Sigmoid colon (tissue), 6 donors: ENCODE measurements at regions not wholly inside any gene's neighbourhood (a gene's known extent, or its start where the extent isn't known, plus 50 kb on each side); places are given as distances from the start of the nearest gene placed in this dataset.
A peak's percentile ranks its signal among the peaks of the same experiment; 100 is the strongest.

Source experiments
- DNase-seq: peaks from one replicate; pipeline ENCODE4 v3.0.0-alpha.2; 2019
- H3K27ac ChIP-seq, 4 donors: fragments of 200-600 bp; sonication (generic); one replicate each; pipeline ENCODE4 v1.5.1; 2016 to 2019; ENCODE audit warnings: mild to moderate bottlenecking in 1 of 4
- H3K27me3 ChIP-seq, 3 donors: fragments of 200-600 bp; sonication (generic); one replicate each; pipeline ENCODE4 v1.5.1; 2019; ENCODE audit warnings: mild to moderate bottlenecking in 1 of 3
- H3K36me3 ChIP-seq, 4 donors: fragments of 200-600 bp; sonication (generic); one replicate each; pipeline ENCODE4 v1.5.1; 2016 to 2019
- H3K4me1 ChIP-seq, 4 donors: fragments of 200-600 bp; sonication (generic); one replicate each; pipeline ENCODE4 v1.5.1; 2017 to 2019
- H3K4me3 ChIP-seq, 4 donors: fragments of 200-600 bp; sonication (generic); one replicate each; pipeline ENCODE4 v1.5.1; 2017 to 2019; ENCODE audit warnings: mild to moderate bottlenecking in 2 of 4, moderate library complexity in 1 of 4
- H3K9me3 ChIP-seq, 4 donors: fragments of 200-600 bp in 3 of 4; sonication (generic) in 3 of 4; one replicate each; pipeline versions ENCODE4 v1.5.1 to v1.6.1; 2013 to 2019
- EP300 ChIP-seq, 4 donors: sonication (generic); formaldehyde crosslinking; IDR thresholded peaks; one replicate each; pipeline ENCODE4 v1.6.1; 2017; ENCODE audit warnings: antibody characterized with exemption in 4 of 4
- POLR2A ChIP-seq, 2 donors: fragments of 450-650 bp; IDR thresholded peaks; one replicate each; pipeline ENCODE4 v1.6.1; 2016; ENCODE audit warnings: antibody characterized with exemption in 2 of 2, mild to moderate bottlenecking in 2 of 2, moderate library complexity in 2 of 2
- POLR2AphosphoS5 ChIP-seq, 4 donors: sonication (generic); formaldehyde crosslinking; IDR thresholded peaks; one replicate each; pipeline ENCODE4 v1.6.1; 2017; ENCODE audit warnings: antibody characterized with exemption in 4 of 4
- WGBS, 2 donors: extraction: QIAGEN DNeasy Blood & Tissue Kit; methylation state at CpG; one replicate each; pipeline ENCODE4 v1.1.7; 2013; 5-methylcytosine and 5-hydroxymethylcytosine counted together
- intact Hi-C: fragments of 100-400 bp; cut with DNase I; formaldehyde crosslinking; loops from one replicate; pipeline ENCODE4 v1.15.1; 2023
- TF ChIP-seq, protein P1 (sequence below), 4 experiments: fragments of 450-650 bp in 3 of 4; fragments of 200-600 bp in 1 of 4; IDR thresholded peaks; one replicate each; pipeline ENCODE4 v1.5.1; 2016 to 2019; ENCODE audit warnings: antibody characterized with exemption in 4 of 4, mild to moderate bottlenecking in 3 of 4, moderate library complexity in 2 of 4
- donor health status: healthy with polysubstance abuse.
- donor health status: healthy.

- no peak for DNase-seq
- Histone ChIP-seq H3K9me3 (no peaks in the 10 kb centered on the region), H3K36me3 (no peaks in the 10 kb centered on the region), H3K27ac (no peak overlapping the region), H3K4me3 (no peak overlapping the region), H3K4me1 (peaks cover 0 to 7% (median 0%) of the 10 kb centered on the region in 4 donors), H3K27me3 (no peaks in the 10 kb centered on the region)
- peak in 1 of 4 donors; percentile 10 for TF ChIP-seq POLR2AphosphoS5 (IDR thresholded peaks at IDR 0.05)
- no peak for TF ChIP-seq POLR2A (IDR thresholded peaks at IDR 0.05)
- WGBS, 2 donors: 74 to 76% methylated on average over 3 of the region's 3 CpGs
- intact Hi-C loops: no loop called here
Measured at GRCh38 chr14:25121337-25122129, 71.6 kb upstream of the STXBP6 start.

- H3K4me3 ChIP-seq: no peak overlapping the region
- intact Hi-C loops: no loop called here
- no peak overlapping the region for H3K27ac ChIP-seq
- no peaks in the 10 kb centered on the region for H3K9me3 ChIP-seq
- TF ChIP-seq POLR2A (IDR thresholded peaks at IDR 0.05) (no peak), POLR2AphosphoS5 (IDR thresholded peaks at IDR 0.05) (no peak), EP300 (IDR thresholded peaks at IDR 0.05) (no peak)
- TF ChIP-seq, protein P1, sequence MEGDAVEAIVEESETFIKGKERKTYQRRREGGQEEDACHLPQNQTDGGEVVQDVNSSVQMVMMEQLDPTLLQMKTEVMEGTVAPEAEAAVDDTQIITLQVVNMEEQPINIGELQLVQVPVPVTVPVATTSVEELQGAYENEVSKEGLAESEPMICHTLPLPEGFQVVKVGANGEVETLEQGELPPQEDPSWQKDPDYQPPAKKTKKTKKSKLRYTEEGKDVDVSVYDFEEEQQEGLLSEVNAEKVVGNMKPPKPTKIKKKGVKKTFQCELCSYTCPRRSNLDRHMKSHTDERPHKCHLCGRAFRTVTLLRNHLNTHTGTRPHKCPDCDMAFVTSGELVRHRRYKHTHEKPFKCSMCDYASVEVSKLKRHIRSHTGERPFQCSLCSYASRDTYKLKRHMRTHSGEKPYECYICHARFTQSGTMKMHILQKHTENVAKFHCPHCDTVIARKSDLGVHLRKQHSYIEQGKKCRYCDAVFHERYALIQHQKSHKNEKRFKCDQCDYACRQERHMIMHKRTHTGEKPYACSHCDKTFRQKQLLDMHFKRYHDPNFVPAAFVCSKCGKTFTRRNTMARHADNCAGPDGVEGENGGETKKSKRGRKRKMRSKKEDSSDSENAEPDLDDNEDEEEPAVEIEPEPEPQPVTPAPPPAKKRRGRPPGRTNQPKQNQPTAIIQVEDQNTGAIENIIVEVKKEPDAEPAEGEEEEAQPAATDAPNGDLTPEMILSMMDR (IDR thresholded peaks at IDR 0.05): no peak
- DNase-seq: no peak
- WGBS, 2 donors: 69 to 80% methylated on average over 3 of the region's 3 CpGs
- H3K27me3 ChIP-seq: no peaks in the 10 kb centered on the region
- peaks cover 0 to 7% (median 0%) of the 10 kb centered on the region in 4 donors for H3K4me1 ChIP-seq
- no peaks in the 10 kb centered on the region for H3K36me3 ChIP-seq
Measured at GRCh38 chr14:25120261-25120660, 70.3 kb upstream of the STXBP6 start.

DNA sequence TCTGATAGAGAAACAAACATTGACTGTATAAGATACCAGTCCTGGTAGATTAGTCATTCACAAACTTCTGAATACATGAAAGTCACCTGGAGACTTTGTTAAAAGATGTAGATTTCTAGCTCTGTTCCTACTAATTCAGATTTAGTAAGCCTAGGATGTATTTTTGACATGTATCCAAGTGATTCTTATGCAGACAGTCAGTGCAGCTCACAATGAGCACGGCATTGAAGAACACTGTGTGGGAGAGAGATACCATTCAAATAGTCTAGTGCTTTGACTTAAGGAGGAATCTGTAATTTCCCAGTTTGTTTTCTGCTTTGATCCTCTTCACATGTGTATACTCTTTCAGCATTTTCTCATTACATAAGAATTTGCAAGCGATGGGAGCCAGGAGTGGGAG lies 68.7 kb upstream of the STXBP6 start:
- peaks cover 0 to 7% (median 0%) of the 10 kb centered on the region in 4 donors for H3K4me1 ChIP-seq
- no peak for TF ChIP-seq POLR2AphosphoS5 (IDR thresholded peaks at IDR 0.05)
- TF ChIP-seq EP300 (IDR thresholded peaks at IDR 0.05): no peak
- TF ChIP-seq POLR2A (IDR thresholded peaks at IDR 0.05): no peak
- TF ChIP-seq, protein P1 (IDR thresholded peaks at IDR 0.05): no peak
- WGBS, 2 donors: 88 to 89% methylated on average over 2 of the region's 2 CpGs
- H3K9me3 ChIP-seq: no peaks in the 10 kb centered on the region
- intact Hi-C loops: no loop called here
- DNase-seq: no peak
- H3K27ac ChIP-seq: no peak overlapping the region
- no peaks in the 10 kb centered on the region for H3K36me3 ChIP-seq
- H3K27me3 ChIP-seq: no peaks in the 10 kb centered on the region
- H3K4me3 ChIP-seq: no peak overlapping the region

DNA sequence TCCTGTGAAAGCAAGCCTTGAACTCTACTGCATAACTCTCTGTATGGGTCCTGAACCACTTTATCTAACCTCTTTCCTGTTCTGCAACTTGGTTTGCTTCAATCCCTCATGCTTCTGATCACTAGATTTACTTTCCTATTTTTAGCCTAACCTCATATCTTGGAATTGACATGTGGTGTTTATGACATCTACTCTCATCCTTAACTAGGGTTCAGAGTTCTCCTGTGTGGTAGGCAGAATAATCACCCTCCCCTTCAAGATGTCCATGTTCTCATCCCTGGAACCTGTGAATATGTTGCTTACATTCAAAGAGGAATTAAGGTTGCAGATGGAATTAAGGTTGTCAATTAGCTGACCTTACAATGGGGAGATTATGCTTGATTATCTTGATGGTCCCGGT lies 67.4 kb upstream of the STXBP6 start:
- no peaks in the 10 kb centered on the region for H3K9me3 ChIP-seq
- no peak overlapping the region for H3K4me3 ChIP-seq
- H3K27me3 ChIP-seq: no peaks in the 10 kb centered on the region
- H3K27ac ChIP-seq: no peak overlapping the region
- H3K4me1 ChIP-seq: peaks cover 0 to 7% (median 0%) of the 10 kb centered on the region in 4 donors
- intact Hi-C loops: no loop called here
- no peaks in the 10 kb centered on the region for H3K36me3 ChIP-seq
- WGBS, 2 donors: 93 to 100% methylated on average over 1 of the region's 1 CpG
- DNase-seq: no peak
- TF ChIP-seq POLR2A (IDR thresholded peaks at IDR 0.05): no peak
- TF ChIP-seq, protein P1 (IDR thresholded peaks at IDR 0.05): no peak
- TF ChIP-seq POLR2AphosphoS5 (IDR thresholded peaks at IDR 0.05): no peak
- no peak for TF ChIP-seq EP300 (IDR thresholded peaks at IDR 0.05)

- TF ChIP-seq, protein P1 (IDR thresholded peaks at IDR 0.05): no peak
- TF ChIP-seq POLR2A (IDR thresholded peaks at IDR 0.05): no peak
- TF ChIP-seq POLR2AphosphoS5 (IDR thresholded peaks at IDR 0.05): no peak
- no peak for TF ChIP-seq EP300 (IDR thresholded peaks at IDR 0.05)
- Histone ChIP-seq H3K27me3 (no peaks in the 10 kb centered on the region), H3K27ac (no peak overlapping the region), H3K9me3 (no peaks in the 10 kb centered on the region), H3K4me3 (no peak overlapping the region), H3K36me3 (no peaks in the 10 kb centered on the region), H3K4me1 (peaks cover 0 to 3% (median 0%) of the 10 kb centered on the region in 4 donors)
- DNase-seq: no peak
- intact Hi-C loops: no loop called here
Measured at GRCh38 chr14:25116607-25117006, 66.7 kb upstream of the STXBP6 start.
